T-cell (primary cell): ENCODE measurements at regions not wholly inside any gene's neighbourhood (a gene's known extent, or its start where the extent isn't known, plus 50 kb on each side); places are given as distances from the start of the nearest gene placed in this dataset.

Experiments used
- ATAC-seq, 4 experiments: fragments of 200-7000 bp in 3 of 4; fragments of 150-1000 bp in 1 of 4; cut with Tn5 transposase; replicated peaks in 1 of 4; 1 replicate in 3 of 4; 2 replicates in 1 of 4; pipeline ENCODE4 v1.10.0; 2021; ENCODE audit warnings: moderate library complexity in 3 of 4, mild to moderate bottlenecking in 2 of 4, moderate number of reproducible peaks in 1 of 4
- CTCF ChIA-PET, 2 donors: fragments of 300-600 bp; sonication (Branson Sonifier 250); formaldehyde crosslinking; loops; one replicate each; lab custom pipeline; 2022; ENCODE audit warnings: antibody characterized with exemption in 2 of 2; lab: Charles Lee
- POLR2A ChIA-PET, 2 donors: fragments of 300-600 bp; sonication (Branson Sonifier 250); formaldehyde crosslinking; loops; one replicate each; lab custom pipeline; 2022; ENCODE audit warnings: antibody characterized with exemption in 2 of 2; lab: Charles Lee
- DNase-seq, 35 experiments: peaks; one replicate each; pipeline versions ENCODE4 v3.0.0 to v3.0.0-alpha.2; 2013 to 2023
- H3K27ac ChIP-seq: one replicate; pipeline ENCODE4 v1.5.1; 2013; ENCODE audit warnings: low read length
- H3K27me3 ChIP-seq, 2 experiments: replicated peaks in 1 of 2; 1 replicate in 1 of 2; 2 replicates in 1 of 2; pipeline versions ENCODE4 v1.6.1 to v1.7.0; 2013; ENCODE audit warnings: low read length in 1 of 2, mixed read lengths in 1 of 2; ENCODE audit not compliant: control insufficient read depth in 2 of 2, insufficient read depth in 2 of 2; ENCODE audit errors: extremely low read depth in 1 of 2
- H3K36me3 ChIP-seq, 2 donors: 1 replicate in 1 of 2; 2 replicates in 1 of 2; pipeline versions ENCODE4 v1.6.1 to v1.7.0; 2013; ENCODE audit warnings: low read length in 1 of 2; ENCODE audit not compliant: control insufficient read depth in 2 of 2, insufficient read depth in 1 of 2; ENCODE audit errors: extremely low read depth in 1 of 2
- H3K4me1 ChIP-seq, 2 experiments: 1 replicate in 1 of 2; 2 replicates in 1 of 2; pipeline versions ENCODE4 v1.6.1 to v1.7.0; 2013; ENCODE audit warnings: low read length in 2 of 2, mixed read lengths in 1 of 2; ENCODE audit not compliant: insufficient read depth in 2 of 2, control insufficient read depth in 1 of 2; ENCODE audit errors: extremely low read depth in 1 of 2
- H3K4me3 ChIP-seq, 2 donors: 1 replicate in 1 of 2; 2 replicates in 1 of 2; pipeline versions ENCODE4 v1.5.1 to v1.7.0; 2013; ENCODE audit warnings: mild to moderate bottlenecking in 2 of 2, low read length in 1 of 2, moderate library complexity in 1 of 2; ENCODE audit not compliant: control insufficient read depth in 1 of 2; ENCODE audit errors: extremely low read depth in 1 of 2
- H3K9me3 ChIP-seq: 2 replicates; pipeline ENCODE4 v1.7.0; 2013
- H3K27ac Mint-ChIP-seq, 2 donors: one replicate each; pipeline ENCODE4 v1.8.0; 2020 to 2021; ENCODE audit warnings: mild to moderate bottlenecking in 2 of 2, mixed read lengths in 2 of 2
- H3K27me3 Mint-ChIP-seq, 2 donors: one replicate each; pipeline ENCODE4 v1.8.0; 2021 to 2022; ENCODE audit warnings: mixed read lengths in 2 of 2
- H3K36me3 Mint-ChIP-seq: one replicate; pipeline ENCODE4 v1.8.0; 2021; ENCODE audit warnings: mixed read lengths
- H3K4me1 Mint-ChIP-seq, 3 donors: one replicate each; pipeline ENCODE4 v1.8.0; 2020 to 2022; ENCODE audit warnings: mixed read lengths in 3 of 3, mild to moderate bottlenecking in 1 of 3
- H3K4me3 Mint-ChIP-seq, 3 donors: one replicate each; pipeline ENCODE4 v1.8.0; 2020 to 2022; ENCODE audit warnings: mild to moderate bottlenecking in 3 of 3, mixed read lengths in 3 of 3, moderate library complexity in 3 of 3
- H3K9me3 Mint-ChIP-seq, 3 donors: one replicate each; pipeline ENCODE4 v1.8.0; 2020 to 2022; ENCODE audit warnings: mixed read lengths in 3 of 3
- WGBS: methylation state at CpG from one replicate; pipeline ENCODE4 v1.1.5; 2013; ENCODE audit warnings: missing lambda C conversion rate; ENCODE audit not compliant: insufficient coverage; 5-methylcytosine and 5-hydroxymethylcytosine counted together

- Histone ChIP-seq H3K36me3 (no peaks in the 10 kb centered on the region), H3K4me1 (no peaks in the 10 kb centered on the region), H3K4me3 (no peak overlapping the region), H3K9me3 (no peaks in the 10 kb centered on the region), H3K27me3 (no peaks in the 10 kb centered on the region), H3K27ac (no peak overlapping the region)
- no peak for ATAC-seq
- no peak for DNase-seq
- CTCF ChIA-PET: no interaction called here
- peaks cover 28 to 38% (median 31%) of the 10 kb centered on the region in 3 donors for H3K9me3 Mint-ChIP-seq
- no peaks in the 10 kb centered on the region for H3K4me1 Mint-ChIP-seq
- no CpG with 5 or more reads among the region's 4 CpGs for WGBS
- no peaks in the 10 kb centered on the region for H3K36me3 Mint-ChIP-seq
- POLR2A ChIA-PET: interaction anchor here in 1 of 2 donors (0.7 kb wide), 1 partner anchor 136 kb away, joined by 3 read pairs; no protein-coding TSS in a partner anchor
- no peak overlapping the region for H3K27ac Mint-ChIP-seq
- H3K4me3 Mint-ChIP-seq: no peak overlapping the region
- no peaks in the 10 kb centered on the region for H3K27me3 Mint-ChIP-seq
These were observed 1432.8 kb downstream of the CDH11 start for GRCh38 chr16:63689068-63689467.

DNA sequence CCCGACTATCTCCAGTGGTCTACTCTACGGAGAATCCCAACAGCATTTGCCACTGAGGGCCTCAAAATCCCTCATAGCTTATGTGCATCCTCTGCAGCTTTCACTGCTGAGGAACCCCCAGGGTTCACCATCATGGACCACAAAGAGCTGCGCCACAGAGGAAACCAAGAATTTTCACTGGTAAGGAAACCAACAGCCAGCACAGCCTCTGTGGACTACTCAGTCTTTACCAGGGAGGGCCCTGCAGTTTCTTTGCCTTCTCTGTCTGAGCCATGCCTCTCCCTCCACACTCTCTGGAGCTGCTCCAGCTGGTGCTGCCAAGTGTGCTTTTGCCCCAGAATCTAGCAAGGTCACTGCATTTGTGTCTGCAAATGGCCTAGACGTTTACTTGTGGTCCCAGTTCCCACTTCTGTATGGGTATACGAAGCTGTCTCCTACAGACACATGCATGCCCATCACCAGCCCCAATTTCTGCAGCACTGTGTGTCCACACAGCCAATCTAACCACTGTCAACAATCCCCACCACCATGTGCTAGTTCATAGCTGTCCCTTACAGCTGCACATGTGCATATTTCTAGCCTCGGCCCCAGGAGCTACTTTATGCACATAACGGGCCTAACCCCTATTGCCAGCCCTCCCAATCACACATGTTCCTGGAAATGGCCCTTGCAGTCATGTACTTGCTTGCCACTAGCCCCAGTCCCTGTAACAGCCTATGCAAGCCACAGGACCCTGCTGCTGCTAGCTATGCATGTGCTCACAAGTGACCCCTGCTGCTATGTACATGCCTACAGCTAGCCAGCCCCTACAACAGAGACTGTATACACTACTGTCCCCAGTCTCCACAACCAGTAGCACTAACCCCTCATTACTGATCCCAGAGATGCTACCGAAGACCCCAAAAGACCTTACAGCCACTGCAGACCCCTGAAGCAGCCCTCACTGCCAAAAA lies 1437.4 kb downstream of the CDH11 start:
- H3K36me3 ChIP-seq: no peaks in the 10 kb centered on the region
- ChIA-PET CTCF (no interaction called here), POLR2A (no interaction called here)
- no peaks in the 10 kb centered on the region for H3K27me3 ChIP-seq
- Mint-ChIP-seq H3K36me3 (no peaks in the 10 kb centered on the region), H3K27ac (no peak overlapping the region), H3K4me1 (no peaks in the 10 kb centered on the region), H3K4me3 (no peak overlapping the region), H3K27me3 (no peaks in the 10 kb centered on the region), H3K9me3 (peaks cover 24 to 38% (median 25%) of the 10 kb centered on the region in 3 donors)
- ATAC-seq (no peak), DNase-seq (no peak)
- no peak overlapping the region for H3K27ac ChIP-seq
- no peaks in the 10 kb centered on the region for H3K4me1 ChIP-seq
- H3K9me3 ChIP-seq: no peaks in the 10 kb centered on the region
- H3K4me3 ChIP-seq: no peak overlapping the region
- WGBS: 78% methylated on average over 8 of the region's 8 CpGs

- Histone ChIP-seq H3K4me1 (no peaks in the 10 kb centered on the region), H3K27ac (no peak overlapping the region), H3K36me3 (no peaks in the 10 kb centered on the region), H3K9me3 (no peaks in the 10 kb centered on the region), H3K4me3 (no peak overlapping the region), H3K27me3 (no peaks in the 10 kb centered on the region)
- Mint-ChIP-seq H3K27ac (no peak overlapping the region), H3K4me3 (no peak overlapping the region), H3K27me3 (no peaks in the 10 kb centered on the region), H3K36me3 (no peaks in the 10 kb centered on the region), H3K9me3 (peaks cover 17 to 47% (median 27%) of the 10 kb centered on the region in 3 donors), H3K4me1 (no peaks in the 10 kb centered on the region)
- WGBS: 86% methylated on average over 1 of the region's 3 CpGs
- DNase-seq (no peak), ATAC-seq (no peak)
- CTCF ChIA-PET: no interaction called here
- POLR2A ChIA-PET: no interaction called here
These were observed 1439.0 kb downstream of the CDH11 start for GRCh38 chr16:63682844-63683243.

DNA sequence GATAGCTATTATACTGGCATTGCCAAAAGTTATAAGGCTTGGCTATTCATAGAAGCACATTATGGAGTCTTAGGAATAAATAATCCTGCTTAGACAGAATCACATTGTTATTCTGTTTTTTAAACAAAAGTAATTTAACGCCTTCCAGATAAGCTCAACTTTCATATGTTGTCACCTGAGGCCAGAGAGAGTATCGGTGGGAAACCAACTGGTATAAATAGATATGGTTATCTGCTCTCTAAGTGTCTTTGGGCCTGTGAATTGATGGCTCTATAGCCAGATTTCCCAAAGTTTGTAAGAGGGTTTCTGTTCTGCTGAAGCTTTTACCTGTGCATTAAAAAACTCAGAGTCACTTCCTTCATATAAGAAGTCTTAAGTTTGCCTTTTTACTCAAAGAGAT lies 1449.4 kb downstream of the CDH11 start:
- no CpG with 5 or more reads among the region's 2 CpGs for WGBS
- Histone ChIP-seq H3K36me3 (no peaks in the 10 kb centered on the region), H3K4me3 (no peak overlapping the region), H3K27ac (no peak overlapping the region), H3K4me1 (no peaks in the 10 kb centered on the region), H3K9me3 (no peaks in the 10 kb centered on the region), H3K27me3 (no peaks in the 10 kb centered on the region)
- H3K9me3 Mint-ChIP-seq: peaks cover 17 to 38% (median 20%) of the 10 kb centered on the region in 3 donors
- POLR2A ChIA-PET: no interaction called here
- ATAC-seq (no peak), DNase-seq (no peak)
- CTCF ChIA-PET: no interaction called here
- H3K27ac Mint-ChIP-seq: no peak overlapping the region
- no peak overlapping the region for H3K4me3 Mint-ChIP-seq
- H3K4me1 Mint-ChIP-seq: no peaks in the 10 kb centered on the region
- no peaks in the 10 kb centered on the region for H3K36me3 Mint-ChIP-seq
- H3K27me3 Mint-ChIP-seq: no peaks in the 10 kb centered on the region

GRCh38 chr16:63663155-63663554 lies 1458.7 kb downstream of the CDH11 start:
- no peaks in the 10 kb centered on the region for H3K4me1 Mint-ChIP-seq
- no peak for ATAC-seq
- Histone ChIP-seq H3K4me1 (no peaks in the 10 kb centered on the region), H3K9me3 (no peaks in the 10 kb centered on the region), H3K4me3 (no peak overlapping the region), H3K27me3 (no peaks in the 10 kb centered on the region), H3K36me3 (no peaks in the 10 kb centered on the region), H3K27ac (no peak overlapping the region)
- no CpG with 5 or more reads among the region's 1 CpG for WGBS
- no peaks in the 10 kb centered on the region for H3K27me3 Mint-ChIP-seq
- H3K36me3 Mint-ChIP-seq: no peaks in the 10 kb centered on the region
- no peak for DNase-seq
- H3K27ac Mint-ChIP-seq: no peak overlapping the region
- H3K9me3 Mint-ChIP-seq: peaks cover 12 to 20% (median 16%) of the 10 kb centered on the region in 3 donors
- ChIA-PET CTCF (no interaction called here), POLR2A (no interaction called here)
- H3K4me3 Mint-ChIP-seq: no peak overlapping the region

DNA sequence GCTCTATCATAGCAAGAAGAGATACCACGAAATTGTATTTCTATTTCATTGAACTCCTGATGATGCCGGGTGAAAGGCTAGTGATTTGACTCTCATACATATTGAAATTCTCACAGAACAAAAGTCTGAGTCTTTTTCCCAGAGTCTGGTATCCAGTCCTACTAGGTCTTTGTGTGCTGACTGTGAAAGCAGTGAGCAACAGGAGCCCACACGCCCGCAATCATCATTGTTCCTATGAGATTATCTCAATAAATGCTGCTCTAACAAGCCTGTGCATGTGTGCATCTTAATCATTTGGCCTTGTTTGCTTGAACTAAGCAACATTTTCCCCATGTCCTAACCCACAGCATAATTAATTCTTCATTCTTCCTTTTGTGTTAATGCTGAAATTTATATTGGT lies 1466.0 kb downstream of the CDH11 start:
- H3K4me3 ChIP-seq: no peak overlapping the region
- WGBS: 93% methylated on average over 2 of the region's 4 CpGs
- Mint-ChIP-seq H3K4me3 (no peak overlapping the region), H3K27ac (no peak overlapping the region), H3K36me3 (no peaks in the 10 kb centered on the region), H3K4me1 (no peaks in the 10 kb centered on the region), H3K27me3 (no peaks in the 10 kb centered on the region), H3K9me3 (peaks cover 4 to 26% (median 16%) of the 10 kb centered on the region in 3 donors)
- no peaks in the 10 kb centered on the region for H3K4me1 ChIP-seq
- no peak for ATAC-seq
- POLR2A ChIA-PET: no interaction called here
- H3K9me3 ChIP-seq: no peaks in the 10 kb centered on the region
- H3K36me3 ChIP-seq: no peaks in the 10 kb centered on the region
- CTCF ChIA-PET: no interaction called here
- no peaks in the 10 kb centered on the region for H3K27me3 ChIP-seq
- H3K27ac ChIP-seq: no peak overlapping the region
- no peak for DNase-seq
